IMR-90 (cell line): ENCODE measurements at regions not wholly inside any gene's neighbourhood (a gene's known extent, or its start where the extent isn't known, plus 50 kb on each side); places are given as distances from the start of the nearest gene placed in this dataset.

Experiments used
- ATAC-seq: fragments of 200-7000 bp; cut with Tn5 transposase; 2 replicates; pipeline ENCODE4 v1.9.1; 2020; ENCODE audit warnings: low read depth, mild to moderate bottlenecking, moderate library complexity
- BruUV-seq: library from RNA; stranded (reverse); fragments of 400-500 nt; replicated peaks from 2 replicates; lab custom pipeline; 2021; lab: Mats Ljungman, UMichigan
- CTCF ChIA-PET: fragments of 300-600 bp; formaldehyde crosslinking; extraction: SDS; loops from one replicate; lab custom pipeline; 2021; ENCODE audit warnings: antibody characterized with exemption; lab: Yijun Ruan, JAX
- POLR2A ChIA-PET: fragments of 300-600 bp; sonication (Branson Sonifier 250); formaldehyde crosslinking; loops from one replicate; lab custom pipeline; 2022; ENCODE audit warnings: antibody characterized with exemption; ENCODE audit not compliant: unreplicated experiment; lab: Charles Lee
- DNase-seq: peaks from one replicate; pipeline ENCODE4 v3.0.0; 2013
- H2AFZ ChIP-seq: replicated peaks from 2 replicates; pipeline ENCODE3; 2013; ENCODE audit warnings: low read length, mild to moderate bottlenecking; ENCODE audit not compliant: poor library complexity
- H2AK5ac ChIP-seq: 2 replicates; pipeline ENCODE4 v1.6.1; 2013; ENCODE audit warnings: low read depth, low read length, inconsistent platforms
- H2AK9ac ChIP-seq: replicated peaks from 2 replicates; pipeline ENCODE3; 2013; ENCODE audit warnings: mild to moderate bottlenecking, low read depth, low read length, moderate library complexity; ENCODE audit not compliant: poor library complexity
- H2BK120ac ChIP-seq: 2 replicates; pipeline ENCODE4 v1.6.1; 2013; ENCODE audit warnings: low read depth, low read length, inconsistent platforms
- H2BK15ac ChIP-seq: 3 replicates; pipeline ENCODE4 v1.6.1; 2013; ENCODE audit warnings: low read depth, low read length, inconsistent platforms
- H2BK20ac ChIP-seq: 2 replicates; pipeline ENCODE4 v1.6.1; 2013; ENCODE audit warnings: low read depth, mild to moderate bottlenecking, inconsistent platforms, low read length, moderate library complexity
- H2BK5ac ChIP-seq: 2 replicates; pipeline ENCODE4 v1.6.1; 2013; ENCODE audit warnings: mild to moderate bottlenecking, low read depth, low read length, inconsistent platforms; ENCODE audit not compliant: poor library complexity, severe bottlenecking
- H3K14ac ChIP-seq: replicated peaks from 2 replicates; pipeline ENCODE4 v1.6.1; 2013; ENCODE audit warnings: low read depth, low read length, inconsistent platforms
- H3K18ac ChIP-seq: 2 replicates; pipeline ENCODE4 v1.6.1; 2013; ENCODE audit warnings: low read depth, low read length, control low read depth
- H3K23ac ChIP-seq: 2 replicates; pipeline ENCODE4 v1.6.1; 2013; ENCODE audit warnings: low read depth, low read length, inconsistent platforms
- H3K27ac ChIP-seq: 2 replicates; pipeline ENCODE4 v1.5.1; 2013; ENCODE audit warnings: mild to moderate bottlenecking, control low read depth, low read length; ENCODE audit not compliant: insufficient read depth
- H3K27me3 ChIP-seq: 2 replicates; pipeline ENCODE4 v1.6.1; 2013; ENCODE audit warnings: low read length; ENCODE audit not compliant: control insufficient read depth, insufficient read depth
- H3K36me3 ChIP-seq: 2 replicates; pipeline ENCODE4 v1.6.1; 2013; ENCODE audit warnings: low read length, mixed read lengths; ENCODE audit not compliant: control insufficient read depth, insufficient read depth
- H3K4ac ChIP-seq: 2 replicates; pipeline ENCODE4 v1.6.1; 2013; ENCODE audit warnings: low read depth, low read length, inconsistent platforms
- H3K4me1 ChIP-seq: 2 replicates; pipeline ENCODE4 v1.6.1; 2013; ENCODE audit warnings: low read length, mixed read lengths; ENCODE audit not compliant: control insufficient read depth, insufficient read depth
- H3K4me2 ChIP-seq: 2 replicates; pipeline ENCODE4 v1.6.1; 2013; ENCODE audit warnings: low read depth, mild to moderate bottlenecking, control low read depth, low read length, moderate library complexity
- H3K4me3 ChIP-seq: 2 replicates; pipeline ENCODE4 v1.5.1; 2013; ENCODE audit warnings: low read depth, mild to moderate bottlenecking, control low read depth, low read length, moderate library complexity; ENCODE audit not compliant: insufficient read depth
- H3K56ac ChIP-seq: 2 replicates; pipeline ENCODE4 v1.6.1; 2013; ENCODE audit warnings: low read length, inconsistent platforms; ENCODE audit not compliant: insufficient read depth; ENCODE audit errors: extremely low read depth
- H3K79me1 ChIP-seq, 2 experiments: 2 replicates each; pipeline ENCODE4 v1.6.1; 2013; ENCODE audit warnings: low read length in 2 of 2, inconsistent platforms in 1 of 2, low read depth in 1 of 2
- H3K9ac ChIP-seq: 2 replicates; pipeline ENCODE4 v1.6.1; 2013; ENCODE audit warnings: low read depth, low read length, control low read depth
- H3K9me1 ChIP-seq: 2 replicates; pipeline ENCODE4 v1.6.1; 2013; ENCODE audit warnings: low read length, inconsistent platforms; ENCODE audit not compliant: insufficient read depth
- H3K9me3 ChIP-seq: 2 replicates; pipeline ENCODE4 v1.6.1; 2013; ENCODE audit warnings: low read length; ENCODE audit not compliant: control insufficient read depth, insufficient read depth
- H4K20me1 ChIP-seq: 2 replicates; pipeline ENCODE4 v1.6.1; 2013; ENCODE audit warnings: low read length, inconsistent platforms; ENCODE audit not compliant: insufficient read depth
- H4K5ac ChIP-seq: 2 replicates; pipeline ENCODE4 v1.6.1; 2013; ENCODE audit warnings: mild to moderate bottlenecking, low read depth, low read length, control low read depth
- H4K8ac ChIP-seq, 2 experiments: 2 replicates each; pipeline ENCODE4 v1.6.1; 2013; ENCODE audit warnings: low read depth in 2 of 2, low read length in 2 of 2, control low read depth in 1 of 2, inconsistent platforms in 1 of 2
- H4K91ac ChIP-seq: 2 replicates; pipeline ENCODE4 v1.6.1; 2013; ENCODE audit warnings: low read depth, low read length, inconsistent platforms; ENCODE audit not compliant: insufficient read depth
- SMC3 ChIP-seq: fragments of 150-350 bp; IDR thresholded peaks from 2 replicates; pipeline ENCODE4 v1.6.1; 2016; ENCODE audit warnings: low read depth, mild to moderate bottlenecking, antibody characterized with exemption, low read length, moderate library complexity
- WGBS, 2 experiments: methylation state at CpG; one replicate each; pipeline versions ENCODE4 v1.1.5 to v1.1.7; 2013; ENCODE audit warnings: missing lambda C conversion rate in 2 of 2; ENCODE audit not compliant: insufficient read length in 1 of 2; ENCODE audit errors: extremely low coverage in 2 of 2; 5-methylcytosine and 5-hydroxymethylcytosine counted together
- dilution Hi-C: fragments of 300-500 bp; cut with HindIII; formaldehyde crosslinking; loops from one replicate; pipeline ENCODE4 v1.14.3; 2018; ENCODE audit warnings: low sequenced_read_pairs; ENCODE audit not compliant: unreplicated experiment
- in situ Hi-C: fragments of 300-500 bp; cut with MboI; formaldehyde crosslinking; loops from 3 replicates; pipeline ENCODE4 v1.14.3; 2019; ENCODE audit warnings: low sequenced_read_pairs, inconsistent platforms, mixed read lengths
- intact Hi-C: fragments of 100-400 bp; cut with micrococcal nuclease; formaldehyde crosslinking; loops from 2 replicates; pipeline ENCODE4 v1.10.0; 2022

DNA sequence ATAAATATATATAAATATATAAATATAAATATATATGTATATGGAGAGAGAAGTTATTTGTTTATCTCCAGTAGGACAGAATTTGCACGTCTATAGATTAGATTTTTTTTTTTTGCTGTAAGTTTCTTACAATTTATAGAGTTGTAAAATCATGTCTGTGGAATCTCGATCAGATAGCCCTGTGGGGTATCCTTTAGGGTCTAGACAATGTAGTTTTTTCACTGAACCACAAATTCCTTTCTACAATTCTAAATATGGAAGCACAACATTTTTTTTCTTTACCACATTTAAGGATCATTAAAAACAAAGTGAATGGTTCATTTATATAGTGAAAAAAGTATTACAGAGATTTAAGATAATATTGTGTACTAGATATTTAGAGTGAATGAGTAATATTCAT lies 384.2 kb upstream of the ZNF608 start:
- Histone ChIP-seq H4K5ac (no peak overlapping the region), H3K4me2 (no peak overlapping the region), H3K18ac (no peak overlapping the region), H3K79me1 (no peaks in the 10 kb centered on the region), H2BK20ac (no peak overlapping the region), H3K9me3 (no peaks in the 10 kb centered on the region), H2BK5ac (no peak overlapping the region), H2BK15ac (no peak overlapping the region), H3K23ac (no peak overlapping the region), H3K4me3 (no peak overlapping the region), H3K4me1 (no peaks in the 10 kb centered on the region), H3K27me3 (no peaks in the 10 kb centered on the region), H3K4ac (no peak overlapping the region), H3K14ac (no peak overlapping the region), H2AK9ac (no peak overlapping the region), H3K9ac (no peak overlapping the region), H4K8ac (no peak overlapping the region), H4K91ac (no peak overlapping the region), H3K36me3 (no peaks in the 10 kb centered on the region), H3K56ac (no peak overlapping the region), H2BK120ac (no peak overlapping the region), H2AFZ (no peak overlapping the region), H3K27ac (no peak overlapping the region), H4K20me1 (no peaks in the 10 kb centered on the region), H2AK5ac (no peak overlapping the region), H3K9me1 (no peaks in the 10 kb centered on the region)
- no CpG with 5 or more reads among the region's 2 CpGs for WGBS, 2 experiments
- intact Hi-C loops (no loop called here), in situ Hi-C loops (no loop called here), dilution Hi-C loops (no loop called here)
- no peak for TF ChIP-seq SMC3
- ChIA-PET CTCF (no interaction called here), POLR2A (no interaction called here)
- no peak for DNase-seq
- no peak for ATAC-seq
- no TSS peak for BruUV-seq
